AG04450 (cell line): ENCODE measurements at regions not wholly inside any gene's neighbourhood (a gene's known extent, or its start where the extent isn't known, plus 50 kb on each side); places are given as distances from the start of the nearest gene placed in this dataset.

ENCODE experiments used
- CTCF ChIA-PET: fragments of 300-600, 350-600 bp; formaldehyde crosslinking; extraction: SDS; loops from one replicate; lab custom pipeline; 2022; ENCODE audit warnings: antibody characterized with exemption, inconsistent platforms; lab: Charles Lee
- POLR2A ChIA-PET: fragments of 350-600 bp; formaldehyde crosslinking; extraction: SDS; loops from one replicate; lab custom pipeline; 2021; ENCODE audit warnings: antibody characterized with exemption, inconsistent platforms; lab: Yijun Ruan, JAX
- DNase-seq: peaks from one replicate; pipeline ENCODE4 v3.0.0-alpha.2; 2011; ENCODE audit warnings: low read depth, low spot score
- H3K27ac ChIP-seq: one replicate; pipeline ENCODE4 v1.5.1; 2012; ENCODE audit warnings: low read depth, low read length, control low read depth
- H3K27me3 ChIP-seq: one replicate; pipeline ENCODE4 v1.6.0; 2012; ENCODE audit warnings: low read length; ENCODE audit not compliant: control insufficient read depth, insufficient read depth
- H3K4me3 ChIP-seq: 2 replicates; pipeline ENCODE4 v1.5.1; 2011; ENCODE audit warnings: mild to moderate bottlenecking, low read depth, low read length, control low read depth
- H3K9me3 ChIP-seq: 2 replicates; pipeline ENCODE4 v1.5.1; 2012; ENCODE audit warnings: low read length; ENCODE audit not compliant: control insufficient read depth, insufficient read depth
- CTCF ChIP-seq: IDR thresholded peaks from 2 replicates; pipeline ENCODE4 v1.5.1; 2011; ENCODE audit warnings: low read depth, low read length, control low read depth, inconsistent platforms

DNA sequence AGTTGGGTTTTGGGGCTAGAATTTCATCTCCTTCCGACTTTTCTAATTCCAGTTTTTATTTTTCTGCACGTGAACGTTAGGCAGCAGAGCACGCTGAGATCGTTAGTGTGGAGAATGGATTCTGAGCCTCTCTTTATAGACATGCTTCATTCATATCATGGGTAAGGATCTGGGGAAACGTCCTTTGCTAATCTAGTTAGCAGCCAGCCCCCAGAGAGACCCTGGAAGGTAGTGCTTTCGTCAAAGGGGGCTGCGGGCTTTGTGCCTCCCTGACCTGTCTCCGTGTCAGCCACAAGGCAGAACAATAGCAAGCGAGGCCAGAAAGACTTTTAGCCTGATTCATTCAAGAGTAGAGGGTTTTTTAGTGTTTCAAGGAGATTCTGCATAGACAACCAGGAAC is 196.3 kb upstream of the KLF6 start:
- peaks cover 3% of the 10 kb centered on the region; the same call in 1 of the 2 replicates for H3K9me3 ChIP-seq
- no peak for DNase-seq
- no peak overlapping the region for H3K4me3 ChIP-seq
- POLR2A ChIA-PET = no interaction called here
- TF ChIP-seq CTCF = no peak
- H3K27ac ChIP-seq = no peak overlapping the region
- H3K27me3 ChIP-seq = no peaks in the 10 kb centered on the region
- CTCF ChIA-PET = interaction anchor here (0.5 kb wide), 1 partner anchor 788 kb away, joined by 3 read pairs; no protein-coding TSS in a partner anchor

- H3K27ac ChIP-seq = no peak overlapping the region
- POLR2A ChIA-PET = no interaction called here
- CTCF ChIA-PET = interaction anchor here (0.5 kb wide), 1 partner anchor 787 kb away, joined by 3 read pairs; no protein-coding TSS in a partner anchor
- H3K4me3 ChIP-seq = no peak overlapping the region
- DNase-seq = no peak
- no peaks in the 10 kb centered on the region for H3K27me3 ChIP-seq
- no peak for TF ChIP-seq CTCF
- H3K9me3 ChIP-seq = peaks cover 8% of the 10 kb centered on the region
Observed at GRCh38 chr10:3980660-3981059, 195.7 kb upstream of the KLF6 start.

DNA sequence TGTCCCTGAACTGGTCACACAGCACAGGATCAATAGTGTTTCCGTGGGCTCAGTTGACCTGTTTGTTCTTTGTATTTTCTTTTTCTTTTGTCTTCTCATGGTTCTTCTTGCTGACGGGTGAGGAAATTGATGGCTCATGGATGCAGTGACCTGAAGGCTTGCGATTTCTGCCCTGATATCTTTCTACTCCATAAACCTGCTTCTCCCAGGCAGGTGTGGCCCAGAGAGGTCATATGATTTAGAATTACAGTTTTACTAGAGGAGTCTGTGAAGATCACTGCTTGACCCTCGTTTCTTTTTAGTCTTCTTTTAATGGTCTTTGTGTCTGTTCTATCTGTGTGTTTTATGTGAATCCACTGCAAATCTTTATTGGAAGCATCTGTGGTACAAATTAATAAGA is 195.1 kb upstream of the KLF6 start:
- POLR2A ChIA-PET = no interaction called here
- CTCF ChIA-PET = no interaction called here
- Histone ChIP-seq H3K9me3 (peaks cover 12% of the 10 kb centered on the region), H3K27me3 (no peaks in the 10 kb centered on the region), H3K27ac (no peak overlapping the region), H3K4me3 (no peak overlapping the region)
- no peak for DNase-seq
- no peak for TF ChIP-seq CTCF

- no peak for TF ChIP-seq CTCF
- H3K9me3 ChIP-seq = peaks cover 12% of the 10 kb centered on the region
- no peak overlapping the region for H3K4me3 ChIP-seq
- no peak overlapping the region for H3K27ac ChIP-seq
- no peak for DNase-seq
- no peaks in the 10 kb centered on the region for H3K27me3 ChIP-seq
- POLR2A ChIA-PET = no interaction called here
- CTCF ChIA-PET = no interaction called here
Observed at GRCh38 chr10:3978761-3979160, 193.8 kb upstream of the KLF6 start.

DNA sequence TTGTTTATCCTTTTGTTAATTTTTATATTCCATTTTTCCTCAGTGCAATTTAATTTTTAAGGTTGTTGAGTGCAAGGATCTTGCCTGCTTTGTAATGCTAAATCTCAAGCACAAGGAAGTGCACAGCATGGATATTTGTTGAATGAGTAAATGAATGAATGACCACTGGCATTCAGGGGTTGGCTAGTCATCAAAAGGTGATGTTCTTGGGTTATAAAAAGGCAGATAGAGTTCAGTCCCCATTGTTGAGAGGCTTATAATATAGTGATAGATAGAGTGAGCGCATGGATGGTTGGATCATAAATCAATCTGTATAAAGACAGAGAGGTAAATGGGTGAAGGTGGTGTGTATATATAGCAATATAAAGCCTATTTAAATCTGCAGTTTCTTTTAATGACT is 193.2 kb upstream of the KLF6 start:
- no peak for TF ChIP-seq CTCF
- H3K4me3 ChIP-seq = no peak overlapping the region
- ChIA-PET CTCF (no interaction called here), POLR2A (no interaction called here)
- H3K27ac ChIP-seq = no peak overlapping the region
- peaks cover 12% of the 10 kb centered on the region for H3K9me3 ChIP-seq
- no peaks in the 10 kb centered on the region for H3K27me3 ChIP-seq
- DNase-seq = no peak
